HCT116 (cell line): ENCODE measurements at regions not wholly inside any gene's neighbourhood (a gene's known extent, or its start where the extent isn't known, plus 50 kb on each side); places are given as distances from the start of the nearest gene placed in this dataset.

Experiments used
- CEBPB ChIP-seq: IDR thresholded peaks from 2 replicates; pipeline ENCODE4 v1.6.1; 2012; ENCODE audit warnings: low read depth
- CTCF ChIP-seq, 3 experiments: fragments of 200-600 bp in 1 of 3; sonication (generic) in 1 of 3; IDR thresholded peaks in 2 of 3; conservative IDR thresholded peaks in 1 of 3; 2 replicates each; pipeline ENCODE4 v1.5.1; 2012 to 2017; ENCODE audit warnings: low read depth in 2 of 3, low read length in 2 of 3, antibody characterized with exemption in 1 of 3, borderline replicate concordance in 1 of 3, control low read depth in 1 of 3, mild to moderate bottlenecking in 1 of 3, mixed read lengths in 1 of 3, mixed run types in 1 of 3, moderate library complexity in 1 of 3; ENCODE audit not compliant: insufficient read depth in 1 of 3
- ELF1 ChIP-seq: IDR thresholded peaks from 2 replicates; pipeline ENCODE4 v1.6.1; 2012; ENCODE audit warnings: low read depth, borderline replicate concordance
- EZH2 ChIP-seq: fragments of 200-600 bp; sonication (generic); IDR thresholded peaks from 2 replicates; pipeline ENCODE4 v1.6.1; 2017; ENCODE audit warnings: antibody characterized with exemption, mixed run types
- EZH2phosphoT487 ChIP-seq: fragments of 200-600 bp; IDR thresholded peaks from 2 replicates; pipeline ENCODE4 v1.6.1; 2018; ENCODE audit warnings: antibody characterized with exemption, borderline replicate concordance
- FOSL1 ChIP-seq: IDR thresholded peaks from 2 replicates; pipeline ENCODE4 v1.6.1; 2012; ENCODE audit warnings: low read depth
- JUND ChIP-seq: IDR thresholded peaks from 2 replicates; pipeline ENCODE4 v1.6.1; 2012
- MAX ChIP-seq: IDR thresholded peaks from 2 replicates; pipeline ENCODE4 v1.6.1; 2012
- POLR2A ChIP-seq: IDR thresholded peaks from 2 replicates; pipeline ENCODE4 v1.7.0; 2011; ENCODE audit warnings: borderline replicate concordance; ENCODE audit not compliant: insufficient read depth, insufficient read length; ENCODE audit errors: extremely low read depth
- POLR2AphosphoS5 ChIP-seq: IDR thresholded peaks from 2 replicates; pipeline ENCODE4 v1.6.1; 2011; ENCODE audit warnings: mild to moderate bottlenecking, low read depth, low read length, moderate library complexity
- RAD21 ChIP-seq: IDR thresholded peaks from 2 replicates; pipeline ENCODE4 v1.6.1; 2012; ENCODE audit warnings: low read depth, mild to moderate bottlenecking
- TCF7L2 ChIP-seq: IDR thresholded peaks from 2 replicates; pipeline ENCODE4 v1.7.0; 2011; ENCODE audit warnings: borderline replicate concordance, inconsistent platforms; ENCODE audit not compliant: insufficient read depth, insufficient read length; ENCODE audit errors: extremely low read depth
- YY1 ChIP-seq: IDR thresholded peaks from 2 replicates; pipeline ENCODE4 v1.6.1; 2011; ENCODE audit warnings: low read length, low read depth, moderate library complexity, mild to moderate bottlenecking; ENCODE audit not compliant: insufficient replicate concordance; ENCODE audit errors: extremely low read depth
- ZNF274 ChIP-seq: fragments of 200-500 bp; sonication (Bioruptor generic); IDR thresholded peaks from 2 replicates; pipeline ENCODE4 v1.6.1; 2014; ENCODE audit warnings: mild to moderate bottlenecking, low read depth, low read length, inconsistent platforms

- TF ChIP-seq ELF1 (no peak), CTCF (IDR thresholded peaks at IDR 0.05 in 2 of 3, conservative IDR thresholded peaks at IDR 0.05 in 1 of 3; ENCODE audit: borderline replicate concordance in 1 of 3, insufficient read depth in 1 of 3, low read depth in 2 of 3, low read length in 2 of 3) (no peak), POLR2AphosphoS5 (no peak), TCF7L2 (no peak), POLR2A (no peak), RAD21 (no peak), EZH2 (no peak), YY1 (no peak), JUND (no peak), EZH2phosphoT487 (no peak), MAX (no peak), CEBPB (no peak), FOSL1 (no peak), ZNF274 (no peak)
These were observed 57.2 kb upstream of the ELN start for GRCh38 chr7:73970801-73971229.
